ENCODE measurements at regions not wholly inside any gene's neighbourhood (a gene's known extent, or its start where the extent isn't known, plus 50 kb on each side); places are given as distances from the start of the nearest gene placed in this dataset.

GRCh38 chr14:83461521-83461920 lies 1927.9 kb upstream of the SEL1L start:
- no peak for TF ChIP-seq CTCF (IDR thresholded peaks at IDR 0.05)
- TF ChIP-seq POLR2A (IDR thresholded peaks at IDR 0.05) = no peak

All from ovary (tissue), 3 donors.